Osteocyte (in vitro differentiated cells): ENCODE measurements at regions not wholly inside any gene's neighbourhood (a gene's known extent, or its start where the extent isn't known, plus 50 kb on each side); places are given as distances from the start of the nearest gene placed in this dataset.

Source experiments
- DNase-seq: peaks from one replicate; pipeline ENCODE4 v3.0.0; 2021; ENCODE audit warnings: mixed read lengths; ENCODE audit not compliant: unreplicated experiment; ENCODE audit errors: extremely low spot score
- H3K27ac Mint-ChIP-seq: one replicate; pipeline ENCODE4 v1.8.0; 2021; ENCODE audit warnings: mild to moderate bottlenecking, mixed read lengths; ENCODE audit not compliant: unreplicated experiment
- H3K27me3 Mint-ChIP-seq: one replicate; pipeline ENCODE4 v1.8.0; 2021; ENCODE audit warnings: mixed read lengths; ENCODE audit not compliant: unreplicated experiment
- H3K36me3 Mint-ChIP-seq: one replicate; pipeline ENCODE4 v1.8.0; 2021; ENCODE audit warnings: mixed read lengths; ENCODE audit not compliant: unreplicated experiment
- H3K4me1 Mint-ChIP-seq: one replicate; pipeline ENCODE4 v1.8.0; 2021; ENCODE audit warnings: mixed read lengths; ENCODE audit not compliant: unreplicated experiment
- H3K4me3 Mint-ChIP-seq: one replicate; pipeline ENCODE4 v1.8.0; 2021; ENCODE audit warnings: mild to moderate bottlenecking, moderate library complexity, mixed read lengths; ENCODE audit not compliant: unreplicated experiment
- H3K9me3 Mint-ChIP-seq: one replicate; pipeline ENCODE4 v1.8.0; 2021; ENCODE audit warnings: mixed read lengths; ENCODE audit not compliant: unreplicated experiment
- CTCF ChIP-seq: fragments of 200-600 bp; sonication (generic); IDR thresholded peaks from 2 replicates; pipeline ENCODE4 v1.5.0; 2021; ENCODE audit warnings: antibody characterized with exemption, mild to moderate bottlenecking, moderate library complexity

DNA sequence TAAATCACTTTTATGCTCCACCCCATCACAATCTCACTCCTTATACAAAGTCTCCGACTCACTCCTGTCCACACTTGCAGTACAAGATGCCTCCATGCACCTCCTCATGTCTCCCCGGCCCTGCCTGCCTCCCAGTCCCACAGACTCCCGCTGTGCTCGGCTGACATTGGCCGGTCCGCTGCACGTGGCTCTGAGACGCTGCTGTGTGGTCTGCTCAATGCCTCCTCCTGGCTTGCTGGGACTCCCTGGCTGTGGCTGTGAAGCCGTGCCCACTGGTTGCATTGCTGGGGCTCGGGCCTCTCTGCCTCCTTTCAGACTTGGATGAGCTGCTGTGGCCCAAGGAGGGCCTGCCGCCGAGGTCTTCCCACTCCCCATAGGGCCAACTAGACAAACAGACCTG lies 224.0 kb upstream of the B3GAT1 start:
- DNase-seq = peak; percentile 73
- H3K4me1 Mint-ChIP-seq = no peaks in the 10 kb centered on the region
- no peak overlapping the region for H3K27ac Mint-ChIP-seq
- no peaks in the 10 kb centered on the region for H3K36me3 Mint-ChIP-seq
- no peak for TF ChIP-seq CTCF
- H3K27me3 Mint-ChIP-seq = peaks cover 2% of the 10 kb centered on the region
- no peaks in the 10 kb centered on the region for H3K9me3 Mint-ChIP-seq
- no peak overlapping the region for H3K4me3 Mint-ChIP-seq

DNA sequence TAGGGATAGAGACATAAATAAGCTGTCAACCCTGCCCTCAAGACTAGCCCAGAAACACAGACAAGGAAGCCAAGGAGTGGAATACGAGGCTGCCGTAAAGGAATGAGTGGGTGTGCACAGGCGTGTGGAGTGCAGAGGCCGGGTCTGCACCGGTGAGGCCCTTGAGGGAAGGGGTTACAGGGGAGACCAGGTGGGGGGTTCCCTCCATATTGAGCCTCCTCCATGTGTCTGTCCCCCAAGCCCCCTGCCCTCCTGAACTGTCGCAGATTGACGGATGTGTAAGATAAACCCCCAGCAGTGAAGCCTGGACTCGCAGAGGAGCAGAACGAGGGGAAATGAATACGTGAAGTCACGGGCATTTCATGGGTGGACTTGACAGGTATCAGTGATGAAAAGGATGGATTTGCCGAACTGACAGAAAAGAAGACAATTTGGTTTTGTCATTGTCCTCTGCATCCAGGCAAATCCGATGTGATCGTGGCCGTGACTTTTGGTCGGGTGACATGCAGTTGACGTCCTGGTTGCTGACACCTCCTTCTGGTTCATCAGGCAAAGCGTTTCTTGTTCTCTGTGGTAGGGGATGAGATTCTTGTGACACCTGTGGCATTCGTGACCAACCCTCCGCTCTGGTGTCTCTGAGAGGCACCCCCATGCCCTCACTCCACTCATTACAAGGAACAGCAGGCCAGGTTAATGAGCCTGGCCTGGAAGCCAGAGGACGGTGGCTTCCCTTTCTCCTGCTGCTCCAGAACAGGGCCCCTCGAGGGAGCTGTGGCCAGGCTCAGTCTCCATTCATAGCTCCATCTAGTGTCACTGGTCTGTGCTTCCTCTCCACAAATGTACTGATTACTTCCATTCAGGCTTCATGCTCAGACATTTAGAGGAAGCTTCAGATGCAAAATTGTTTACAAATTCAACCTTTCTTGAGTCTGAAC lies 223.1 kb upstream of the B3GAT1 start:
- Mint-ChIP-seq H3K27me3 (peaks cover 2% of the 10 kb centered on the region), H3K4me3 (no peak overlapping the region), H3K9me3 (no peaks in the 10 kb centered on the region), H3K36me3 (no peaks in the 10 kb centered on the region), H3K4me1 (no peaks in the 10 kb centered on the region), H3K27ac (no peak overlapping the region)
- DNase-seq = peak; percentile 75
- no peak for TF ChIP-seq CTCF

DNA sequence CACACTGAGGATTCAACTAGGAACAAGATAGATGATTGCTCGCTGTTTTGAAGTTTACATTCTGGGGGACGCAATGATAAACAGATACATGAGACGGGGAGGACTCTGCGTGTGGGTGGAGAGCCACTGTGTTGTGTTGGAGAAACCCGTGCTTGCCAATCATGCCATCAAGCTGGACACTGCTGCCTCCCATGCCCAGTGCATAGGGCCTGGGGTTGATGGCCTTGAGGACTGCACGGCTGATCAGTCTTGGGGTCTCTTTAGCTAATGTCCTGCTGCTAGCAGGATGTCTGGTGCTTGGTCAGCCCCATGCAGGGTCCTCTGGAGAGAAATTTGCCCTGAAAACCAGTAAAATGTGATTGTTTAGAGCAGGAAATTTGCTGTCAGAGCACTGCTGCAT lies 221.2 kb upstream of the B3GAT1 start:
- Mint-ChIP-seq H3K4me1 (no peaks in the 10 kb centered on the region), H3K27ac (no peak overlapping the region), H3K9me3 (no peaks in the 10 kb centered on the region), H3K27me3 (peaks cover 4% of the 10 kb centered on the region), H3K4me3 (no peak overlapping the region), H3K36me3 (no peaks in the 10 kb centered on the region)
- DNase-seq = peak; percentile 32
- TF ChIP-seq CTCF = no peak

DNA sequence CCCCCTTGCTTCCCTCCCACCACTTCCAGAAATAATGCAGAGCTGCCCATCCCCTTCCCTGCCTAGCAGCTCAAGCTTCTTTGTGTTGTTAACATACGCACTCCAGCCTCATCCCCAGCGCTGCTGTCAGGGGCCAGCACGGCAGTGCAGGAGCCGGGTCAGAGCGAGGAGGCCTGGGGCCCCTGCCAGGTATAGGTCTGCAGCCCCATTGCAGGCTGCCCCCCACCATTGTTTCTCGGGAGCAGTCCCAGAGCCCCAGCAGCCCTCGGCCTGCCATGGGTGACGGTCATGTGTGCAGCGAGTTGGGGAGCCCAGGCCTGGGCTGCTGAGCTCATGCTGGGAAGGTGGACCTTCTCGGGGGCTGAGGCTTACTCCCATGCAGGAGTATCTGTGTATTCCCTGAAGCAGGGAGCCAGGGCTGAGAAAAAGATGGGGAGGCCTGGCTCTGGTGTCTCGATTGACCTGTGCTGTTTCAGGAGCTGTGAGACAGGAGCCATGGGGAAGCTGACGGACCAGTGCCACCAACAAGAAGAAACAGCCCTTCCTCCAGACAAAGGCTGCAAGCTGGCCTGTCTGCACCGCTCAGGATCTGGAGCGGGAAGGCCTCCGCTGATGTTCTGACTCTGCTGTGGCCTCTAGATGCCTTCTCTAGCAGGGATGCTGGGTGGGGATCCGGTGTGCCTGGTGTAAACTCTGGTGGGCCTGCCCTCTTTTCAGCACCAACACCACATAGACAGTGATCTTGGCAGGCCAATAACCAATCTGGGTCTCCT lies 220.5 kb upstream of the B3GAT1 start:
- no peaks in the 10 kb centered on the region for H3K9me3 Mint-ChIP-seq
- no peaks in the 10 kb centered on the region for H3K4me1 Mint-ChIP-seq
- peaks cover 8% of the 10 kb centered on the region for H3K27me3 Mint-ChIP-seq
- peak; percentile 77 for DNase-seq
- H3K36me3 Mint-ChIP-seq = no peaks in the 10 kb centered on the region
- H3K27ac Mint-ChIP-seq = no peak overlapping the region
- TF ChIP-seq CTCF = no peak
- no peak overlapping the region for H3K4me3 Mint-ChIP-seq

- Mint-ChIP-seq H3K4me3 (no peak overlapping the region), H3K36me3 (no peaks in the 10 kb centered on the region), H3K27me3 (peaks cover 13% of the 10 kb centered on the region), H3K4me1 (no peaks in the 10 kb centered on the region), H3K9me3 (no peaks in the 10 kb centered on the region), H3K27ac (no peak overlapping the region)
- peak; percentile 69 for DNase-seq
- no peak for TF ChIP-seq CTCF
Measured at GRCh38 chr11:134630861-134631260, 218.8 kb upstream of the B3GAT1 start.
